HL-60 (cell line): ENCODE measurements at regions not wholly inside any gene's neighbourhood (a gene's known extent, or its start where the extent isn't known, plus 50 kb on each side); places are given as distances from the start of the nearest gene placed in this dataset.

Experiments
- POLR2AphosphoS5 ChIP-seq: IDR thresholded peaks from 2 replicates; pipeline ENCODE4 v1.6.1; 2012; ENCODE audit warnings: low read depth
- TF ChIP-seq, protein P1 (sequence below): IDR thresholded peaks from one replicate; pipeline ENCODE4 v1.5.1; 2011; ENCODE audit warnings: low read length, control low read depth, inconsistent platforms; ENCODE audit not compliant: insufficient read depth
- TF ChIP-seq, protein P2 (sequence below): IDR thresholded peaks from 2 replicates; pipeline ENCODE4 v1.6.1; 2012; ENCODE audit warnings: low read depth; ENCODE audit not compliant: insufficient replicate concordance

DNA sequence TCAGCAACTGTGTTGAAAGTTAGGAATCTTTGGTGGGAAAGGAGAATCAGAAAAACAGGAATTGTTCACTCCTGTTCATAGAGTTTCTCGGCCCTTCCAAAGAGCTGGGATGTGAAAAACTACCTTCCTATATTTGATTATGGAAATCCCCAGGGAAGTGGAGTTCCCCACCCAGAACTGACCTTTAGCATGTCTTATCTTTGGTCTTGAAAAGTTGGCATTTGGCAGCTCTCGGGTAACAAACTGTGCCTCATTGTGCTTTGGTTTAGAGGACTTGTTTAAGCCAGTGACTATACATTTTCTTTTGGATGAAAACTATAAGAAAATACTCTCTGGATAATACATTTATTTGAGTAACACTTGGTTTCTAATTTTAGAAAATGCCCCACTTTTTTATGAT is 51.3 kb upstream of the CERS6 start:
- TF ChIP-seq, protein P1, sequence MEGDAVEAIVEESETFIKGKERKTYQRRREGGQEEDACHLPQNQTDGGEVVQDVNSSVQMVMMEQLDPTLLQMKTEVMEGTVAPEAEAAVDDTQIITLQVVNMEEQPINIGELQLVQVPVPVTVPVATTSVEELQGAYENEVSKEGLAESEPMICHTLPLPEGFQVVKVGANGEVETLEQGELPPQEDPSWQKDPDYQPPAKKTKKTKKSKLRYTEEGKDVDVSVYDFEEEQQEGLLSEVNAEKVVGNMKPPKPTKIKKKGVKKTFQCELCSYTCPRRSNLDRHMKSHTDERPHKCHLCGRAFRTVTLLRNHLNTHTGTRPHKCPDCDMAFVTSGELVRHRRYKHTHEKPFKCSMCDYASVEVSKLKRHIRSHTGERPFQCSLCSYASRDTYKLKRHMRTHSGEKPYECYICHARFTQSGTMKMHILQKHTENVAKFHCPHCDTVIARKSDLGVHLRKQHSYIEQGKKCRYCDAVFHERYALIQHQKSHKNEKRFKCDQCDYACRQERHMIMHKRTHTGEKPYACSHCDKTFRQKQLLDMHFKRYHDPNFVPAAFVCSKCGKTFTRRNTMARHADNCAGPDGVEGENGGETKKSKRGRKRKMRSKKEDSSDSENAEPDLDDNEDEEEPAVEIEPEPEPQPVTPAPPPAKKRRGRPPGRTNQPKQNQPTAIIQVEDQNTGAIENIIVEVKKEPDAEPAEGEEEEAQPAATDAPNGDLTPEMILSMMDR, result no peak
- no peak for TF ChIP-seq POLR2AphosphoS5
- TF ChIP-seq, protein P2, sequence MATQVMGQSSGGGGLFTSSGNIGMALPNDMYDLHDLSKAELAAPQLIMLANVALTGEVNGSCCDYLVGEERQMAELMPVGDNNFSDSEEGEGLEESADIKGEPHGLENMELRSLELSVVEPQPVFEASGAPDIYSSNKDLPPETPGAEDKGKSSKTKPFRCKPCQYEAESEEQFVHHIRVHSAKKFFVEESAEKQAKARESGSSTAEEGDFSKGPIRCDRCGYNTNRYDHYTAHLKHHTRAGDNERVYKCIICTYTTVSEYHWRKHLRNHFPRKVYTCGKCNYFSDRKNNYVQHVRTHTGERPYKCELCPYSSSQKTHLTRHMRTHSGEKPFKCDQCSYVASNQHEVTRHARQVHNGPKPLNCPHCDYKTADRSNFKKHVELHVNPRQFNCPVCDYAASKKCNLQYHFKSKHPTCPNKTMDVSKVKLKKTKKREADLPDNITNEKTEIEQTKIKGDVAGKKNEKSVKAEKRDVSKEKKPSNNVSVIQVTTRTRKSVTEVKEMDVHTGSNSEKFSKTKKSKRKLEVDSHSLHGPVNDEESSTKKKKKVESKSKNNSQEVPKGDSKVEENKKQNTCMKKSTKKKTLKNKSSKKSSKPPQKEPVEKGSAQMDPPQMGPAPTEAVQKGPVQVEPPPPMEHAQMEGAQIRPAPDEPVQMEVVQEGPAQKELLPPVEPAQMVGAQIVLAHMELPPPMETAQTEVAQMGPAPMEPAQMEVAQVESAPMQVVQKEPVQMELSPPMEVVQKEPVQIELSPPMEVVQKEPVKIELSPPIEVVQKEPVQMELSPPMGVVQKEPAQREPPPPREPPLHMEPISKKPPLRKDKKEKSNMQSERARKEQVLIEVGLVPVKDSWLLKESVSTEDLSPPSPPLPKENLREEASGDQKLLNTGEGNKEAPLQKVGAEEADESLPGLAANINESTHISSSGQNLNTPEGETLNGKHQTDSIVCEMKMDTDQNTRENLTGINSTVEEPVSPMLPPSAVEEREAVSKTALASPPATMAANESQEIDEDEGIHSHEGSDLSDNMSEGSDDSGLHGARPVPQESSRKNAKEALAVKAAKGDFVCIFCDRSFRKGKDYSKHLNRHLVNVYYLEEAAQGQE, result no peak
